SU-DHL-6 (cell line): ENCODE measurements at regions not wholly inside any gene's neighbourhood (a gene's known extent, or its start where the extent isn't known, plus 50 kb on each side); places are given as distances from the start of the nearest gene placed in this dataset.

Source experiments
- H2AFZ ChIP-seq: fragments of 200-600 bp; sonication (generic); 2 replicates; pipeline ENCODE4 v1.6.1; 2014; ENCODE audit warnings: low read depth, mild to moderate bottlenecking, moderate library complexity, mixed read lengths, antibody characterized with exemption, low read length; ENCODE audit not compliant: severe bottlenecking
- H3F3A ChIP-seq: fragments of 200-600 bp; shearing (Covaris generic); 2 replicates; pipeline ENCODE4 v1.6.0; 2016; ENCODE audit warnings: antibody characterized with exemption, mild to moderate bottlenecking; ENCODE audit not compliant: insufficient read depth
- H3K27ac ChIP-seq: fragments of 200-600 bp; sonication (generic); 2 replicates; pipeline ENCODE4 v1.5.1; 2016; ENCODE audit warnings: low read depth, mild to moderate bottlenecking, low read length, moderate library complexity, mixed read lengths
- H3K27me3 ChIP-seq: fragments of 200-600 bp; sonication (generic), shearing (Covaris generic); 2 replicates; pipeline ENCODE4 v1.6.0; 2014; ENCODE audit warnings: mild to moderate bottlenecking, low read length
- H3K36me3 ChIP-seq: fragments of 200-600 bp; sonication (generic); 2 replicates; pipeline ENCODE4 v1.6.1; 2014; ENCODE audit warnings: mild to moderate bottlenecking, low read length, mixed read lengths
- H3K4me2 ChIP-seq: fragments of 300-600, 200-600 bp; shearing (Covaris generic), sonication (generic); 2 replicates; pipeline ENCODE4 v1.6.0; 2014; ENCODE audit warnings: low read length, low read depth, mild to moderate bottlenecking; ENCODE audit not compliant: poor library complexity, severe bottlenecking
- H3K4me3 ChIP-seq: fragments of 200-600 bp; sonication (generic); 2 replicates; pipeline ENCODE4 v1.5.1; 2014; ENCODE audit warnings: antibody characterized with exemption, low read length, mild to moderate bottlenecking, mixed read lengths; ENCODE audit not compliant: insufficient read depth, poor library complexity, severe bottlenecking
- H3K79me2 ChIP-seq: fragments of 200-600 bp; sonication (generic); 2 replicates; pipeline ENCODE4 v1.6.1; 2014; ENCODE audit warnings: mild to moderate bottlenecking, low read length, moderate library complexity; ENCODE audit not compliant: insufficient read depth
- H3K9ac ChIP-seq: fragments of 200-600 bp; sonication (generic); 2 replicates; pipeline ENCODE4 v1.7.0; 2014; ENCODE audit warnings: mild to moderate bottlenecking, low read length
- H3K9me2 ChIP-seq: fragments of 200-600 bp; sonication (generic); replicated peaks from 2 replicates; pipeline ENCODE4 v1.6.1; 2014; ENCODE audit warnings: low read length; ENCODE audit not compliant: insufficient read depth
- H3K9me3 ChIP-seq: fragments of 200-600 bp; sonication (generic); 2 replicates; pipeline ENCODE4 v1.6.1; 2014; ENCODE audit warnings: low read length, mixed read lengths; ENCODE audit not compliant: insufficient read depth
- H4K20me1 ChIP-seq: fragments of 200-600 bp; sonication (generic); 2 replicates; pipeline ENCODE4 v1.6.1; 2014; ENCODE audit warnings: low read depth, mild to moderate bottlenecking, antibody characterized with exemption, low read length, moderate library complexity, mixed read lengths
- CTCF ChIP-seq: fragments of 200-600 bp; sonication (generic); IDR thresholded peaks from one replicate; pipeline ENCODE4 v1.5.1; 2017; ENCODE audit warnings: antibody characterized with exemption, mild to moderate bottlenecking, low read length, moderate library complexity; ENCODE audit not compliant: insufficient read depth, poor library complexity, severe bottlenecking
- EZH2phosphoT487 ChIP-seq: fragments of 200-600 bp; sonication (generic), shearing (Covaris generic); conservative IDR thresholded peaks from 2 replicates; pipeline ENCODE4 v1.6.1; 2018; ENCODE audit warnings: mild to moderate bottlenecking, antibody characterized with exemption, low read length, moderate library complexity, mixed read lengths

- TF ChIP-seq CTCF (no peak), EZH2phosphoT487 (no peak)
- Histone ChIP-seq H3K79me2 (no peaks in the 10 kb centered on the region), H3K36me3 (no peaks in the 10 kb centered on the region), H4K20me1 (no peaks in the 10 kb centered on the region), H3K27me3 (no peaks in the 10 kb centered on the region), H3K9me2 (no peaks in the 10 kb centered on the region), H3K4me3 (no peak overlapping the region), H3F3A (no peaks in the 10 kb centered on the region), H3K9ac (no peak overlapping the region), H2AFZ (no peak overlapping the region), H3K9me3 (no peaks in the 10 kb centered on the region), H3K4me2 (no peak overlapping the region), H3K27ac (no peak overlapping the region)
These were observed 271.7 kb upstream of the ZC3H12C start for GRCh38 chr11:109821511-109821910.

- no peak overlapping the region for H3K4me3 ChIP-seq
- no peak overlapping the region for H3K9ac ChIP-seq
- H3K9me3 ChIP-seq = no peaks in the 10 kb centered on the region
- no peaks in the 10 kb centered on the region for H4K20me1 ChIP-seq
- H3K79me2 ChIP-seq = no peaks in the 10 kb centered on the region
- TF ChIP-seq CTCF (no peak), EZH2phosphoT487 (no peak)
- no peak overlapping the region for H3K27ac ChIP-seq
- no peaks in the 10 kb centered on the region for H3K27me3 ChIP-seq
- H3K9me2 ChIP-seq = no peaks in the 10 kb centered on the region
- H2AFZ ChIP-seq = no peak overlapping the region
- no peaks in the 10 kb centered on the region for H3K36me3 ChIP-seq
- H3F3A ChIP-seq = no peaks in the 10 kb centered on the region
- H3K4me2 ChIP-seq = no peak overlapping the region
These were observed 270.6 kb upstream of the ZC3H12C start for GRCh38 chr11:109822436-109823102.

DNA sequence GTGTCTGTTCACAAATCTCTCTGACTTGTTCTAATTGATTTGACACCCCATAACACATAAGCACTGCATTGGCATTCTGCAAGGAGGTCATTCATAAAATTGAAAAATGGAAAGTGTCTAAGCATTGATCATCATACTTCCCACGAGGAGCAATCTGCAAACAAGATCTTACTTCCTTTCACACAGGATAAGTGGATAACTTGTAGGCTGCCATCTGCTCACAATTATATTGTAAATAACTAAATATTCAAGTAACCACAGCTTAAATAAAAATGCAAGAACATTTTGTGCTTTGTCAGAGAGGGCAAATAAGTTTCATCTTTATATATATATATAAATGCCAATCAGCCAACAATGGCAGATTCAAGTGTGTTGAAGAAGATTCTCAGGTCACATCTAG is 264.8 kb upstream of the ZC3H12C start:
- Histone ChIP-seq H3K4me2 (no peak overlapping the region), H3K79me2 (no peaks in the 10 kb centered on the region), H2AFZ (no peak overlapping the region), H3K4me3 (no peak overlapping the region), H3K9me3 (no peaks in the 10 kb centered on the region), H3K27me3 (no peaks in the 10 kb centered on the region), H3F3A (no peaks in the 10 kb centered on the region), H3K27ac (no peak overlapping the region), H3K9me2 (no peaks in the 10 kb centered on the region), H3K9ac (no peak overlapping the region), H3K36me3 (no peaks in the 10 kb centered on the region), H4K20me1 (no peaks in the 10 kb centered on the region)
- TF ChIP-seq CTCF = no peak
- no peak for TF ChIP-seq EZH2phosphoT487
